ENCODE measurements at regions not wholly inside any gene's neighbourhood (a gene's known extent, or its start where the extent isn't known, plus 50 kb on each side); places are given as distances from the start of the nearest gene placed in this dataset.

DNA sequence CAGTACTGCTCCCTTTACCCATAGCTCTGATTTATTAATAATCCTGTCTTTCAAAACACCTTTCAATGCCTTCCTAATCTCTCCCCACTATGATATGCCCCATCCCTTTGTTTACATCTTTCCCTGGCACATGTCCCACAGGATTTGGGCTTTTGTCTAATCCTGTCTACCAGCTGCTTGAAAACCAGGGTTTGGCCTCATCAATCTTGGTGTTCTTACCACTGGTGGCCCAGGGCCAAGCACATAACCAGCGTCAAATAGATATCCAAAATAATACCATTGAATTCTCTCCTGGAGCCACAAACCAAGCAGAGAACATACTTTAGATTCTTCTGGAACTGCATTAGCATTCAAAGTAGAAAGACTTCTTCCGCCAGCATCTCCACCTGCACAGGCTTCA, 104.8 kb upstream of the PPP2R3A start:
- Histone ChIP-seq H3K4me1 (no peaks in the 10 kb centered on the region), H3K27me3 (no peaks in the 10 kb centered on the region), H3K9me3 (no peaks in the 10 kb centered on the region), H3K4me3 (no peak overlapping the region), H3K36me3 (no peaks in the 10 kb centered on the region), H3K27ac (no peak overlapping the region)
- no peak for DNase-seq (ENCODE audit: low spot score in 2 of 2)
- no peak for TF ChIP-seq POLR2AphosphoS5 (IDR thresholded peaks at IDR 0.05)
- TF ChIP-seq, protein P1, sequence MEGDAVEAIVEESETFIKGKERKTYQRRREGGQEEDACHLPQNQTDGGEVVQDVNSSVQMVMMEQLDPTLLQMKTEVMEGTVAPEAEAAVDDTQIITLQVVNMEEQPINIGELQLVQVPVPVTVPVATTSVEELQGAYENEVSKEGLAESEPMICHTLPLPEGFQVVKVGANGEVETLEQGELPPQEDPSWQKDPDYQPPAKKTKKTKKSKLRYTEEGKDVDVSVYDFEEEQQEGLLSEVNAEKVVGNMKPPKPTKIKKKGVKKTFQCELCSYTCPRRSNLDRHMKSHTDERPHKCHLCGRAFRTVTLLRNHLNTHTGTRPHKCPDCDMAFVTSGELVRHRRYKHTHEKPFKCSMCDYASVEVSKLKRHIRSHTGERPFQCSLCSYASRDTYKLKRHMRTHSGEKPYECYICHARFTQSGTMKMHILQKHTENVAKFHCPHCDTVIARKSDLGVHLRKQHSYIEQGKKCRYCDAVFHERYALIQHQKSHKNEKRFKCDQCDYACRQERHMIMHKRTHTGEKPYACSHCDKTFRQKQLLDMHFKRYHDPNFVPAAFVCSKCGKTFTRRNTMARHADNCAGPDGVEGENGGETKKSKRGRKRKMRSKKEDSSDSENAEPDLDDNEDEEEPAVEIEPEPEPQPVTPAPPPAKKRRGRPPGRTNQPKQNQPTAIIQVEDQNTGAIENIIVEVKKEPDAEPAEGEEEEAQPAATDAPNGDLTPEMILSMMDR (IDR thresholded peaks at IDR 0.05) = no peak
- TF ChIP-seq EP300 (IDR thresholded peaks at IDR 0.05) = no peak
- no peak for TF ChIP-seq POLR2A (IDR thresholded peaks at IDR 0.05)
- WGBS = 59% methylated on average over 2 of the region's 2 CpGs

GRCh38 chr3:135862361-135862760, 103.2 kb upstream of the PPP2R3A start:
- DNase-seq (ENCODE audit: low spot score in 2 of 2) = no peak
- H3K4me3 ChIP-seq = no peak overlapping the region
- no peak overlapping the region for H3K27ac ChIP-seq
- H3K9me3 ChIP-seq = no peaks in the 10 kb centered on the region
- H3K4me1 ChIP-seq = no peaks in the 10 kb centered on the region
- no peaks in the 10 kb centered on the region for H3K27me3 ChIP-seq
- WGBS = 79% methylated on average over 1 of the region's 1 CpG
- no peaks in the 10 kb centered on the region for H3K36me3 ChIP-seq
- TF ChIP-seq EP300 (IDR thresholded peaks at IDR 0.05) = no peak
- TF ChIP-seq, protein P1 (IDR thresholded peaks at IDR 0.05) = no peak
- no peak for TF ChIP-seq POLR2A (IDR thresholded peaks at IDR 0.05)
- no peak for TF ChIP-seq POLR2AphosphoS5 (IDR thresholded peaks at IDR 0.05)

- no peaks in the 10 kb centered on the region for H3K4me1 ChIP-seq
- no peak for DNase-seq (ENCODE audit: low spot score in 2 of 2)
- no peaks in the 10 kb centered on the region for H3K36me3 ChIP-seq
- H3K27me3 ChIP-seq = no peaks in the 10 kb centered on the region
- TF ChIP-seq, protein P1 (IDR thresholded peaks at IDR 0.05) = no peak
- TF ChIP-seq POLR2A (IDR thresholded peaks at IDR 0.05) = no peak
- TF ChIP-seq EP300 (IDR thresholded peaks at IDR 0.05) = no peak
- no peak for TF ChIP-seq POLR2AphosphoS5 (IDR thresholded peaks at IDR 0.05)
- H3K4me3 ChIP-seq = no peak overlapping the region
- H3K9me3 ChIP-seq = no peaks in the 10 kb centered on the region
- 96% methylated on average over 1 of the region's 1 CpG for WGBS
- no peak overlapping the region for H3K27ac ChIP-seq
Measured at GRCh38 chr3:135864060-135864459, 101.5 kb upstream of the PPP2R3A start.

GRCh38 chr3:135865085-135865484, 100.4 kb upstream of the PPP2R3A start:
- DNase-seq (ENCODE audit: low spot score in 2 of 2) = no peak
- H3K36me3 ChIP-seq = no peaks in the 10 kb centered on the region
- H3K4me3 ChIP-seq = no peak overlapping the region
- no peaks in the 10 kb centered on the region for H3K27me3 ChIP-seq
- H3K9me3 ChIP-seq = no peaks in the 10 kb centered on the region
- H3K4me1 ChIP-seq = no peaks in the 10 kb centered on the region
- TF ChIP-seq, protein P1 (IDR thresholded peaks at IDR 0.05) = no peak
- TF ChIP-seq POLR2AphosphoS5 (IDR thresholded peaks at IDR 0.05) (no peak), EP300 (IDR thresholded peaks at IDR 0.05) (no peak), POLR2A (IDR thresholded peaks at IDR 0.05) (no peak)
- no peak overlapping the region for H3K27ac ChIP-seq

GRCh38 chr3:135865553-135865952, 100.0 kb upstream of the PPP2R3A start:
- no peak overlapping the region for H3K4me3 ChIP-seq
- no peaks in the 10 kb centered on the region for H3K36me3 ChIP-seq
- TF ChIP-seq EP300 (IDR thresholded peaks at IDR 0.05) (no peak), POLR2AphosphoS5 (IDR thresholded peaks at IDR 0.05) (no peak), POLR2A (IDR thresholded peaks at IDR 0.05) (no peak)
- TF ChIP-seq, protein P1 (IDR thresholded peaks at IDR 0.05) = no peak
- no peak for DNase-seq (ENCODE audit: low spot score in 2 of 2)
- no peaks in the 10 kb centered on the region for H3K9me3 ChIP-seq
- 79% methylated on average over 2 of the region's 2 CpGs for WGBS
- H3K27ac ChIP-seq = no peak overlapping the region
- H3K27me3 ChIP-seq = no peaks in the 10 kb centered on the region
- no peaks in the 10 kb centered on the region for H3K4me1 ChIP-seq
